ENCODE measurements at regions not wholly inside any gene's neighbourhood (a gene's known extent, or its start where the extent isn't known, plus 50 kb on each side); places are given as distances from the start of the nearest gene placed in this dataset.

GRCh38 chr5:109273594-109273993 is 136.2 kb downstream of the PJA2 start:
- H3K27ac ChIP-seq (ENCODE audit: low read depth in 1 of 2, low read length in 2 of 2), result no peak overlapping the region
- H3K4me1 ChIP-seq (ENCODE audit: control insufficient read depth in 1 of 2, insufficient read depth in 2 of 2, low read length in 2 of 2), result no peaks in the 10 kb centered on the region
- peaks cover 0 to 3% (median 2%) of the 10 kb centered on the region in 3 donors for H3K27me3 Mint-ChIP-seq (ENCODE audit: low read depth in 3 of 3)
- peaks cover 0 to 6% (median 5%) of the 10 kb centered on the region in 7 donors for H3K9me3 Mint-ChIP-seq
- H3K9me3 ChIP-seq (replicated peaks in 1 of 2; ENCODE audit: control insufficient read depth in 1 of 2, insufficient read depth in 1 of 2, low read length in 2 of 2), result no peaks in the 10 kb centered on the region
- no peak overlapping the region for H3K4me3 Mint-ChIP-seq
- no peak for DNase-seq
- H3K4me1 Mint-ChIP-seq, result no peaks in the 10 kb centered on the region
- H3K4me2 ChIP-seq (replicated peaks; ENCODE audit: extremely low read depth, low read length, poor library complexity, severe bottlenecking), result no peak overlapping the region
- no peaks in the 10 kb centered on the region for H3K27me3 ChIP-seq (ENCODE audit: control insufficient read depth in 2 of 2, insufficient read depth in 2 of 2, low read length in 2 of 2)
- no peak overlapping the region for H3K9ac ChIP-seq (ENCODE audit: insufficient read depth, low read length, poor library complexity, severe bottlenecking)
- TF ChIP-seq, protein P1, sequence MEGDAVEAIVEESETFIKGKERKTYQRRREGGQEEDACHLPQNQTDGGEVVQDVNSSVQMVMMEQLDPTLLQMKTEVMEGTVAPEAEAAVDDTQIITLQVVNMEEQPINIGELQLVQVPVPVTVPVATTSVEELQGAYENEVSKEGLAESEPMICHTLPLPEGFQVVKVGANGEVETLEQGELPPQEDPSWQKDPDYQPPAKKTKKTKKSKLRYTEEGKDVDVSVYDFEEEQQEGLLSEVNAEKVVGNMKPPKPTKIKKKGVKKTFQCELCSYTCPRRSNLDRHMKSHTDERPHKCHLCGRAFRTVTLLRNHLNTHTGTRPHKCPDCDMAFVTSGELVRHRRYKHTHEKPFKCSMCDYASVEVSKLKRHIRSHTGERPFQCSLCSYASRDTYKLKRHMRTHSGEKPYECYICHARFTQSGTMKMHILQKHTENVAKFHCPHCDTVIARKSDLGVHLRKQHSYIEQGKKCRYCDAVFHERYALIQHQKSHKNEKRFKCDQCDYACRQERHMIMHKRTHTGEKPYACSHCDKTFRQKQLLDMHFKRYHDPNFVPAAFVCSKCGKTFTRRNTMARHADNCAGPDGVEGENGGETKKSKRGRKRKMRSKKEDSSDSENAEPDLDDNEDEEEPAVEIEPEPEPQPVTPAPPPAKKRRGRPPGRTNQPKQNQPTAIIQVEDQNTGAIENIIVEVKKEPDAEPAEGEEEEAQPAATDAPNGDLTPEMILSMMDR (IDR thresholded peaks at IDR 0.05), result no peak
- no peak overlapping the region for H3K27ac Mint-ChIP-seq
- no peaks in the 10 kb centered on the region for H3K36me3 Mint-ChIP-seq
- no peaks in the 10 kb centered on the region for H4K20me1 ChIP-seq (ENCODE audit: insufficient read depth, low read length)
- H3K36me3 ChIP-seq (replicated peaks in 1 of 2; ENCODE audit: control insufficient read depth in 1 of 2, insufficient read depth in 2 of 2, low read length in 2 of 2), result no peaks in the 10 kb centered on the region
- intact Hi-C loops (cut with micrococcal nuclease), result no loop called here
- no peaks in the 10 kb centered on the region for H3K79me2 ChIP-seq (ENCODE audit: insufficient read depth, low read length)
- H2AFZ ChIP-seq (ENCODE audit: insufficient read depth, low read depth, low read length, poor library complexity, severe bottlenecking), result no peak overlapping the region
- no peak overlapping the region for H3K4me3 ChIP-seq (replicated peaks in 1 of 3; ENCODE audit: low read depth in 2 of 3, low read length in 3 of 3)

GRCh38 chr5:109267283-109267682 is 142.5 kb downstream of the PJA2 start:
- TF ChIP-seq, protein P1 (IDR thresholded peaks at IDR 0.05), result no peak
- no peak for DNase-seq
- Mint-ChIP-seq H3K4me1 (no peaks in the 10 kb centered on the region), H3K4me3 (no peak overlapping the region), H3K27me3 (ENCODE audit: low read depth in 3 of 3) (peaks cover 0 to 2% (median 2%) of the 10 kb centered on the region in 3 donors), H3K9me3 (peaks cover 2 to 14% (median 7%) of the 10 kb centered on the region in 7 donors), H3K36me3 (no peaks in the 10 kb centered on the region), H3K27ac (no peak overlapping the region)
- Histone ChIP-seq H3K36me3 (replicated peaks in 1 of 2; ENCODE audit: control insufficient read depth in 1 of 2, insufficient read depth in 2 of 2, low read length in 2 of 2) (no peaks in the 10 kb centered on the region), H3K4me3 (replicated peaks in 1 of 3; ENCODE audit: low read depth in 2 of 3, low read length in 3 of 3) (no peak overlapping the region), H3K9ac (ENCODE audit: insufficient read depth, low read length, poor library complexity, severe bottlenecking) (no peak overlapping the region), H3K4me1 (ENCODE audit: control insufficient read depth in 1 of 2, insufficient read depth in 2 of 2, low read length in 2 of 2) (no peaks in the 10 kb centered on the region), H3K79me2 (ENCODE audit: insufficient read depth, low read length) (no peaks in the 10 kb centered on the region), H3K27me3 (ENCODE audit: control insufficient read depth in 2 of 2, insufficient read depth in 2 of 2, low read length in 2 of 2) (no peaks in the 10 kb centered on the region), H3K27ac (ENCODE audit: low read depth in 1 of 2, low read length in 2 of 2) (no peak overlapping the region), H2AFZ (ENCODE audit: insufficient read depth, low read depth, low read length, poor library complexity, severe bottlenecking) (no peak overlapping the region), H3K4me2 (replicated peaks; ENCODE audit: extremely low read depth, low read length, poor library complexity, severe bottlenecking) (no peak overlapping the region), H4K20me1 (ENCODE audit: insufficient read depth, low read length) (no peaks in the 10 kb centered on the region), H3K9me3 (replicated peaks in 1 of 2; ENCODE audit: control insufficient read depth in 1 of 2, insufficient read depth in 1 of 2, low read length in 2 of 2) (peaks cover 0 to 13% of the 10 kb centered on the region in 2 donors)
- 78% methylated on average over 1 of the region's 1 CpG for WGBS (ENCODE audit: insufficient coverage)
- intact Hi-C loops (cut with micrococcal nuclease), result no loop called here

Data from CD14-positive monocyte (primary cell).